HL-60 (cell line): ENCODE measurements at regions not wholly inside any gene's neighbourhood (a gene's known extent, or its start where the extent isn't known, plus 50 kb on each side); places are given as distances from the start of the nearest gene placed in this dataset.

Experiments used
- POLR2AphosphoS5 ChIP-seq: IDR thresholded peaks from 2 replicates; pipeline ENCODE4 v1.6.1; 2012; ENCODE audit warnings: low read depth
- SPI1 ChIP-seq: IDR thresholded peaks from 2 replicates; pipeline ENCODE4 v1.6.1; 2012; ENCODE audit warnings: low read depth, mild to moderate bottlenecking, borderline replicate concordance
- TF ChIP-seq, protein P1 (sequence below): IDR thresholded peaks from one replicate; pipeline ENCODE4 v1.5.1; 2011; ENCODE audit warnings: low read length, control low read depth, inconsistent platforms; ENCODE audit not compliant: insufficient read depth
- TF ChIP-seq, protein P2 (sequence below): IDR thresholded peaks from 2 replicates; pipeline ENCODE4 v1.6.1; 2012; ENCODE audit warnings: low read depth; ENCODE audit not compliant: insufficient replicate concordance

DNA sequence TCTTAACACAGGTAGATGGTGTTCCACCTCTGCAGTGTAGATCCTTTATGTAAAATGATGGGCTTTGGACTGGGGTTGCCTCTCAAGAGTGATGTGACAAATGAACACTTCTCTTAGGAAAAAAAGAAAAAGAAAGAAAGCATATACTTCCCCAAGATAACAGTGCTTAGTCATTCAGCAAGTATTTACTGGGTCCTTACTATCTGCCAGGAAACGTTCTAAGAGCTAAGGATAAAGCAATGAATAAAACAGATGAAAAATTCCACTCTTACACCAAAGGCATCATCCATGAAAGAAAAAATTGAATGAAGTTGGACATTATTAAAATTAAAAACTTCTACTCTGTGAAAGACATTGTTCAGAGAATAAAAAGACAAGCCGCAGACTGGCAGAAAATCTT is 177.3 kb downstream of the C7orf25 start:
- TF ChIP-seq, protein P1, sequence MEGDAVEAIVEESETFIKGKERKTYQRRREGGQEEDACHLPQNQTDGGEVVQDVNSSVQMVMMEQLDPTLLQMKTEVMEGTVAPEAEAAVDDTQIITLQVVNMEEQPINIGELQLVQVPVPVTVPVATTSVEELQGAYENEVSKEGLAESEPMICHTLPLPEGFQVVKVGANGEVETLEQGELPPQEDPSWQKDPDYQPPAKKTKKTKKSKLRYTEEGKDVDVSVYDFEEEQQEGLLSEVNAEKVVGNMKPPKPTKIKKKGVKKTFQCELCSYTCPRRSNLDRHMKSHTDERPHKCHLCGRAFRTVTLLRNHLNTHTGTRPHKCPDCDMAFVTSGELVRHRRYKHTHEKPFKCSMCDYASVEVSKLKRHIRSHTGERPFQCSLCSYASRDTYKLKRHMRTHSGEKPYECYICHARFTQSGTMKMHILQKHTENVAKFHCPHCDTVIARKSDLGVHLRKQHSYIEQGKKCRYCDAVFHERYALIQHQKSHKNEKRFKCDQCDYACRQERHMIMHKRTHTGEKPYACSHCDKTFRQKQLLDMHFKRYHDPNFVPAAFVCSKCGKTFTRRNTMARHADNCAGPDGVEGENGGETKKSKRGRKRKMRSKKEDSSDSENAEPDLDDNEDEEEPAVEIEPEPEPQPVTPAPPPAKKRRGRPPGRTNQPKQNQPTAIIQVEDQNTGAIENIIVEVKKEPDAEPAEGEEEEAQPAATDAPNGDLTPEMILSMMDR = no peak
- TF ChIP-seq, protein P2, sequence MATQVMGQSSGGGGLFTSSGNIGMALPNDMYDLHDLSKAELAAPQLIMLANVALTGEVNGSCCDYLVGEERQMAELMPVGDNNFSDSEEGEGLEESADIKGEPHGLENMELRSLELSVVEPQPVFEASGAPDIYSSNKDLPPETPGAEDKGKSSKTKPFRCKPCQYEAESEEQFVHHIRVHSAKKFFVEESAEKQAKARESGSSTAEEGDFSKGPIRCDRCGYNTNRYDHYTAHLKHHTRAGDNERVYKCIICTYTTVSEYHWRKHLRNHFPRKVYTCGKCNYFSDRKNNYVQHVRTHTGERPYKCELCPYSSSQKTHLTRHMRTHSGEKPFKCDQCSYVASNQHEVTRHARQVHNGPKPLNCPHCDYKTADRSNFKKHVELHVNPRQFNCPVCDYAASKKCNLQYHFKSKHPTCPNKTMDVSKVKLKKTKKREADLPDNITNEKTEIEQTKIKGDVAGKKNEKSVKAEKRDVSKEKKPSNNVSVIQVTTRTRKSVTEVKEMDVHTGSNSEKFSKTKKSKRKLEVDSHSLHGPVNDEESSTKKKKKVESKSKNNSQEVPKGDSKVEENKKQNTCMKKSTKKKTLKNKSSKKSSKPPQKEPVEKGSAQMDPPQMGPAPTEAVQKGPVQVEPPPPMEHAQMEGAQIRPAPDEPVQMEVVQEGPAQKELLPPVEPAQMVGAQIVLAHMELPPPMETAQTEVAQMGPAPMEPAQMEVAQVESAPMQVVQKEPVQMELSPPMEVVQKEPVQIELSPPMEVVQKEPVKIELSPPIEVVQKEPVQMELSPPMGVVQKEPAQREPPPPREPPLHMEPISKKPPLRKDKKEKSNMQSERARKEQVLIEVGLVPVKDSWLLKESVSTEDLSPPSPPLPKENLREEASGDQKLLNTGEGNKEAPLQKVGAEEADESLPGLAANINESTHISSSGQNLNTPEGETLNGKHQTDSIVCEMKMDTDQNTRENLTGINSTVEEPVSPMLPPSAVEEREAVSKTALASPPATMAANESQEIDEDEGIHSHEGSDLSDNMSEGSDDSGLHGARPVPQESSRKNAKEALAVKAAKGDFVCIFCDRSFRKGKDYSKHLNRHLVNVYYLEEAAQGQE = no peak
- TF ChIP-seq SPI1 = no peak
- no peak for TF ChIP-seq POLR2AphosphoS5
